ENCODE measurements at regions not wholly inside any gene's neighbourhood (a gene's known extent, or its start where the extent isn't known, plus 50 kb on each side); places are given as distances from the start of the nearest gene placed in this dataset.

DNA sequence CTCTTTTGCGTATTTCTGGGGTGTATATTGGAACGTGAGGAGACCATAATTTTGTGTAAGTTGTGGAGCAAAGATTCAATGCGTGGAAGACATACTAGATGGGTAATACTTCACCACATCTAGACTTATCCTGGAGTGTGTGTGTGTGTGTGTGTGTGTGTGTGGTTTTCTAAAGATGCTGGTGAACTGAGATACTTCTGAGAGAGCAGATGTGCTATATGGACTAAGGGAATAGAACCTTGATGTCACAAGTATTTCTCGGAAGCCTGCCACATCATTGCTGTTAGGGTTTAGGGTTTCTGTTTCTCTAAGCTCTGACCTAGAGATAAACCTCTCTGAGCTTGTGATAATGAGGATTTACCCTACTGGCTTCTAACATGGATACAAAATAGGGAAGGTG is 138.8 kb downstream of the DACT1 start:
- DNase-seq (ENCODE audit: insufficient read length) (no peak), FAIRE-seq (no peak)
- TF ChIP-seq POLR2A (IDR thresholded peaks at IDR 0.05; ENCODE audit: low read depth, low read length) (no peak), POLR2AphosphoS5 (IDR thresholded peaks at IDR 0.05; ENCODE audit: low read depth, low read length) (no peak)

GRCh38 chr14:58777541-58777979 is 139.8 kb downstream of the DACT1 start:
- TF ChIP-seq POLR2AphosphoS5 (IDR thresholded peaks at IDR 0.05; ENCODE audit: low read depth, low read length) (no peak), POLR2A (IDR thresholded peaks at IDR 0.05; ENCODE audit: low read depth, low read length) (no peak), TAF1 (IDR thresholded peaks at IDR 0.05; ENCODE audit: borderline replicate concordance, low read depth, low read length) (no peak)
- no peak for FAIRE-seq
- DNase-seq (ENCODE audit: insufficient read length), result no peak

GRCh38 chr14:58778202-58778601 is 140.4 kb downstream of the DACT1 start:
- TF ChIP-seq POLR2A (IDR thresholded peaks at IDR 0.05; ENCODE audit: low read depth, low read length), result no peak
- no peak for TF ChIP-seq POLR2AphosphoS5 (IDR thresholded peaks at IDR 0.05; ENCODE audit: low read depth, low read length)
- no peak for TF ChIP-seq TAF1 (IDR thresholded peaks at IDR 0.05; ENCODE audit: borderline replicate concordance, low read depth, low read length)
- DNase-seq (ENCODE audit: insufficient read length) (no peak), FAIRE-seq (no peak)

- no peak for TF ChIP-seq POLR2A (IDR thresholded peaks at IDR 0.05; ENCODE audit: low read depth, low read length)
- TF ChIP-seq TAF1 (IDR thresholded peaks at IDR 0.05; ENCODE audit: borderline replicate concordance, low read depth, low read length), result no peak
- no peak for TF ChIP-seq POLR2AphosphoS5 (IDR thresholded peaks at IDR 0.05; ENCODE audit: low read depth, low read length)
- FAIRE-seq, result no peak
These were observed 141.6 kb downstream of the DACT1 start for GRCh38 chr14:58779376-58779775.

GRCh38 chr14:58780185-58780584 is 142.4 kb downstream of the DACT1 start:
- TF ChIP-seq POLR2AphosphoS5 (IDR thresholded peaks at IDR 0.05; ENCODE audit: low read depth, low read length), result no peak
- TF ChIP-seq POLR2A (IDR thresholded peaks at IDR 0.05; ENCODE audit: low read depth, low read length), result no peak
- TF ChIP-seq TAF1 (IDR thresholded peaks at IDR 0.05; ENCODE audit: borderline replicate concordance, low read depth, low read length), result no peak
- FAIRE-seq (no peak), DNase-seq (ENCODE audit: insufficient read length) (no peak)

More at GRCh38 chr14:58779376-58779775, 141.6 kb downstream of the DACT1 start:
- DNase-seq (ENCODE audit: insufficient read length), result no peak

GRCh38 chr14:58780605-58781004 is 142.8 kb downstream of the DACT1 start:
- no peak for DNase-seq (ENCODE audit: insufficient read length)
- TF ChIP-seq TAF1 (IDR thresholded peaks at IDR 0.05; ENCODE audit: borderline replicate concordance, low read depth, low read length), result no peak
- no peak for TF ChIP-seq POLR2A (IDR thresholded peaks at IDR 0.05; ENCODE audit: low read depth, low read length)
- no peak for TF ChIP-seq POLR2AphosphoS5 (IDR thresholded peaks at IDR 0.05; ENCODE audit: low read depth, low read length)
- FAIRE-seq, result no peak

GRCh38 chr14:58782011-58782410 is 144.2 kb downstream of the DACT1 start:
- FAIRE-seq, result no peak
- TF ChIP-seq POLR2AphosphoS5 (IDR thresholded peaks at IDR 0.05; ENCODE audit: low read depth, low read length) (no peak), TAF1 (IDR thresholded peaks at IDR 0.05; ENCODE audit: borderline replicate concordance, low read depth, low read length) (no peak), POLR2A (IDR thresholded peaks at IDR 0.05; ENCODE audit: low read depth, low read length) (no peak)

DNA sequence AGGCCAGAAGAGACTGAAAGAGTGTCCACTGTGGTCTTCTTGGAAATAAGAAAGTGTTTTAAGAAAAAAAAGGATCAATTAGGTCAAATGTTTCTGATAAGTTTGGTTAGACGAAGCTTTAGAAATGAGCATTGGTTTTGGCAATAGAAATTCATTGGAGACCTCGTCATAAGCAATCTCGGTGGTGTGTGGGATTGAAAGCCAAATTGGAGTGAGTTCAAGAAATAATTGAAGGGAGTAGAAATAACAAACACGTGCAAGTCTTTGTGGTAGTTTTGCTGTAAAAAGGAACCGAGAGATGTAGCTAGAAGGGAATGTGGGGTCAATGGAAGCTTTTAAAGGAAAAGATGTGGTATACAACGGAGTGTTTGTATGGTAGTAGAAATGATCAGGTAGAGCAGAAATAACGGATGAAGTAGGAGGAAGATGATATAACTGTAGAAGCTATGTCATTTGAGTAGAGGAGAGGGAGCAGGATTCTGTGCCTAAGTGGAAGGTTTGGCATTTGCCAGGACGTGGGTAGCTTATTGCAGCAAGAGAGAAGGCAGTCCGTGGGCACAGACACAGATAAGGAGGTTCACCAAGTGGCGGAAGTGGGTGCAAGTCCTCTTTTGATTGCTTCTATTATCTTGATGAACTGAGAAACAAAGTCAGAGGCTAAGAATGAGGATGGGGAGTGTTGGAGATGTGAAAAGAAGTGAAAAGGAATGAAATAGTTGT is 146.2 kb downstream of the DACT1 start:
- TF ChIP-seq POLR2AphosphoS5 (IDR thresholded peaks at IDR 0.05; ENCODE audit: low read depth, low read length) (no peak), POLR2A (IDR thresholded peaks at IDR 0.05; ENCODE audit: low read depth, low read length) (no peak), TAF1 (IDR thresholded peaks at IDR 0.05; ENCODE audit: borderline replicate concordance, low read depth, low read length) (no peak)
- DNase-seq (ENCODE audit: insufficient read length) (no peak), FAIRE-seq (no peak)

More at GRCh38 chr14:58782011-58782410, 144.2 kb downstream of the DACT1 start:
- DNase-seq (ENCODE audit: insufficient read length), result no peak

- TF ChIP-seq POLR2AphosphoS5 (IDR thresholded peaks at IDR 0.05; ENCODE audit: low read depth, low read length) (no peak), POLR2A (IDR thresholded peaks at IDR 0.05; ENCODE audit: low read depth, low read length) (no peak), TAF1 (IDR thresholded peaks at IDR 0.05; ENCODE audit: borderline replicate concordance, low read depth, low read length) (no peak)
- DNase-seq (ENCODE audit: insufficient read length) (no peak), FAIRE-seq (no peak)
These were observed 147.2 kb downstream of the DACT1 start for GRCh38 chr14:58784931-58785330.

DNA sequence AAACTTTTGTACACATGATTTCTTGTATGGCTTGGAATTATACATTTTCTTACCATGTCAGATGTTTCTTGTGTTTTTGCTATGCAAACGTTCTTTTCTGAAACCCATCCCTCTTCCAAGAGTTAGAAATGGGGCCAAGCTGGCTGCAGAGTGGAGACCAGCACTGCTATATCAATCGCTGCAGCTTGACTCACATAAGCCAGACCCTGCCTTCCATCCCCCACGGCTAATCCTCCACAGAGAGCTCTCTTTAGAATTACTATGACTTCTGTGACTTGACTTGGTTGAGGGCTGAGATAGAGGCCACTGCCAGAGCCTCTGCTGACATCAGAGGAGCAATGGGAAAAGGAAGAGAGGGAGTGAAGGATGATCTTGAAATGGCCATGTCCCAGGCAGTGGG is 147.9 kb downstream of the DACT1 start:
- FAIRE-seq (no peak), DNase-seq (ENCODE audit: insufficient read length) (no peak)
- TF ChIP-seq TAF1 (IDR thresholded peaks at IDR 0.05; ENCODE audit: borderline replicate concordance, low read depth, low read length) (no peak), POLR2A (IDR thresholded peaks at IDR 0.05; ENCODE audit: low read depth, low read length) (no peak), POLR2AphosphoS5 (IDR thresholded peaks at IDR 0.05; ENCODE audit: low read depth, low read length) (no peak)

- DNase-seq (ENCODE audit: insufficient read length), result no peak
- no peak for FAIRE-seq
- no peak for TF ChIP-seq POLR2A (IDR thresholded peaks at IDR 0.05; ENCODE audit: low read depth, low read length)
- TF ChIP-seq TAF1 (IDR thresholded peaks at IDR 0.05; ENCODE audit: borderline replicate concordance, low read depth, low read length), result no peak
- TF ChIP-seq POLR2AphosphoS5 (IDR thresholded peaks at IDR 0.05; ENCODE audit: low read depth, low read length), result no peak
These were observed 149.8 kb downstream of the DACT1 start for GRCh38 chr14:58787592-58787991.
